H9 (cell line): ENCODE measurements at regions not wholly inside any gene's neighbourhood (a gene's known extent, or its start where the extent isn't known, plus 50 kb on each side); places are given as distances from the start of the nearest gene placed in this dataset.

ENCODE experiments used
- DNase-seq: peaks from one replicate; pipeline ENCODE4 v3.0.0-alpha.2; 2017
- H2AFZ ChIP-seq: one replicate; pipeline ENCODE4 v1.6.1; 2013; ENCODE audit warnings: mild to moderate bottlenecking, low read length, control low read depth, moderate library complexity
- H2AK5ac ChIP-seq: 2 replicates; pipeline ENCODE4 v1.6.1; 2013; ENCODE audit warnings: low read length, control low read depth, mixed read lengths; ENCODE audit not compliant: insufficient read length
- H2BK120ac ChIP-seq: one replicate; pipeline ENCODE4 v1.6.1; 2013; ENCODE audit warnings: low read depth, mild to moderate bottlenecking, low read length, control low read depth, inconsistent platforms; ENCODE audit not compliant: poor library complexity, severe bottlenecking
- H2BK12ac ChIP-seq: 2 replicates; pipeline ENCODE4 v1.6.1; 2013; ENCODE audit warnings: low read length, control low read depth, mixed read lengths, low read depth; ENCODE audit not compliant: insufficient read length
- H2BK15ac ChIP-seq: 2 replicates; pipeline ENCODE4 v1.6.1; 2013; ENCODE audit warnings: low read depth, low read length, control low read depth
- H2BK20ac ChIP-seq: one replicate; pipeline ENCODE4 v1.6.1; 2013; ENCODE audit warnings: low read depth, mild to moderate bottlenecking, low read length, control low read depth, inconsistent platforms; ENCODE audit not compliant: poor library complexity, severe bottlenecking
- H2BK5ac ChIP-seq: 2 replicates; pipeline ENCODE4 v1.6.1; 2013; ENCODE audit warnings: low read length, control low read depth, mixed read lengths; ENCODE audit not compliant: insufficient read length
- H3K14ac ChIP-seq: 2 replicates; pipeline ENCODE4 v1.6.1; 2013; ENCODE audit warnings: low read length, control low read depth; ENCODE audit not compliant: insufficient read depth
- H3K18ac ChIP-seq: 2 replicates; pipeline ENCODE4 v1.6.1; 2013; ENCODE audit warnings: low read depth, mild to moderate bottlenecking, mixed read lengths, low read length, control low read depth; ENCODE audit not compliant: insufficient read length
- H3K23ac ChIP-seq: 2 replicates; pipeline ENCODE4 v1.6.1; 2013; ENCODE audit warnings: low read length, control low read depth, mixed read lengths, low read depth; ENCODE audit not compliant: insufficient read length
- H3K23me2 ChIP-seq: 2 replicates; pipeline ENCODE4 v1.6.1; 2013; ENCODE audit warnings: low read depth, mild to moderate bottlenecking, mixed read lengths, low read length, control low read depth; ENCODE audit not compliant: insufficient read length, poor library complexity, severe bottlenecking
- H3K27ac ChIP-seq: 2 replicates; pipeline ENCODE4 v1.5.1; 2013; ENCODE audit warnings: low read length, control low read depth, mixed read lengths, low read depth; ENCODE audit not compliant: insufficient read length
- H3K27me3 ChIP-seq: 2 replicates; pipeline ENCODE4 v1.6.1; 2013; ENCODE audit warnings: low read length, control low read depth, inconsistent platforms; ENCODE audit not compliant: insufficient read depth
- H3K4ac ChIP-seq: 2 replicates; pipeline ENCODE4 v1.6.1; 2013; ENCODE audit warnings: low read depth, mild to moderate bottlenecking, control low read depth, inconsistent platforms, low read length, moderate library complexity
- H3K4me1 ChIP-seq: 2 replicates; pipeline ENCODE4 v1.6.1; 2013; ENCODE audit warnings: low read length, control low read depth, inconsistent platforms; ENCODE audit not compliant: insufficient read depth
- H3K4me2 ChIP-seq: 2 replicates; pipeline ENCODE4 v1.6.1; 2013; ENCODE audit warnings: low read length, control low read depth, mixed read lengths; ENCODE audit not compliant: insufficient read length, insufficient read depth
- H3K56ac ChIP-seq: 2 replicates; pipeline ENCODE4 v1.6.1; 2013; ENCODE audit warnings: low read depth, mild to moderate bottlenecking, mixed read lengths, low read length, control low read depth; ENCODE audit not compliant: insufficient read length
- H3K79me1 ChIP-seq: 2 replicates; pipeline ENCODE4 v1.6.1; 2013; ENCODE audit warnings: low read depth, mild to moderate bottlenecking, moderate library complexity, low read length, control low read depth, inconsistent platforms; ENCODE audit not compliant: insufficient read depth, poor library complexity, severe bottlenecking
- H3K79me2 ChIP-seq: 2 replicates; pipeline ENCODE4 v1.6.1; 2013; ENCODE audit warnings: low read length, control low read depth, inconsistent platforms; ENCODE audit not compliant: insufficient read depth
- H3K9ac ChIP-seq: 2 replicates; pipeline ENCODE4 v1.6.1; 2013; ENCODE audit warnings: low read length, control low read depth, mixed read lengths; ENCODE audit not compliant: insufficient read length; ENCODE audit errors: extremely low read depth
- H3K9me3 ChIP-seq: one replicate; pipeline ENCODE4 v1.6.1; 2013; ENCODE audit warnings: low read depth, low read length, inconsistent platforms; ENCODE audit not compliant: control insufficient read depth
- H3T11ph ChIP-seq: one replicate; pipeline ENCODE4 v1.6.1; 2013; ENCODE audit warnings: mild to moderate bottlenecking, low read length, control low read depth, inconsistent platforms
- H4K20me1 ChIP-seq: one replicate; pipeline ENCODE4 v1.6.1; 2013; ENCODE audit not compliant: control insufficient read depth, insufficient read length, insufficient read depth
- H4K5ac ChIP-seq: 2 replicates; pipeline ENCODE4 v1.6.1; 2013; ENCODE audit warnings: low read depth, mild to moderate bottlenecking, mixed read lengths, low read length, control low read depth; ENCODE audit not compliant: insufficient read length
- H4K8ac ChIP-seq: replicated peaks from 2 replicates; pipeline ENCODE4 v1.6.1; 2013; ENCODE audit warnings: low read length, control low read depth, mixed read lengths, low read depth; ENCODE audit not compliant: insufficient read length
- H4K91ac ChIP-seq: 2 replicates; pipeline ENCODE4 v1.6.1; 2013; ENCODE audit warnings: low read depth, mild to moderate bottlenecking, moderate library complexity, mixed read lengths, low read length, control low read depth; ENCODE audit not compliant: insufficient read length
- H3K27ac Mint-ChIP-seq, 3 experiments: 2 replicates in 2 of 3; 3 replicates in 1 of 3; pipeline ENCODE4 v1.8.0; 2020 to 2021; ENCODE audit warnings: mixed read lengths in 3 of 3, mild to moderate bottlenecking in 1 of 3, moderate library complexity in 1 of 3
- H3K27me3 Mint-ChIP-seq: 2 replicates; pipeline ENCODE4 v1.8.0; 2021; ENCODE audit warnings: low read depth, mild to moderate bottlenecking, moderate library complexity, mixed read lengths
- H3K36me3 Mint-ChIP-seq, 3 experiments: 2 replicates in 2 of 3; 3 replicates in 1 of 3; pipeline ENCODE4 v1.8.0; 2020 to 2021; ENCODE audit warnings: low read depth in 3 of 3, mixed read lengths in 3 of 3; ENCODE audit not compliant: insufficient read depth in 1 of 3
- H3K4me1 Mint-ChIP-seq, 2 experiments: 2 replicates each; pipeline ENCODE4 v1.8.0; 2020; ENCODE audit warnings: mixed read lengths in 2 of 2
- H3K4me3 Mint-ChIP-seq, 2 experiments: 2 replicates in 1 of 2; 3 replicates in 1 of 2; pipeline ENCODE4 v1.8.0; 2020 to 2021; ENCODE audit warnings: mild to moderate bottlenecking in 2 of 2, mixed read lengths in 2 of 2, moderate library complexity in 1 of 2
- H3K9me3 Mint-ChIP-seq, 2 experiments: 2 replicates in 1 of 2; 3 replicates in 1 of 2; pipeline ENCODE4 v1.8.0; 2020; ENCODE audit warnings: mild to moderate bottlenecking in 2 of 2, mixed read lengths in 2 of 2, moderate library complexity in 1 of 2
- CTCF ChIP-seq: fragments of 200-600 bp; sonication (generic); conservative IDR thresholded peaks from 3 replicates; pipeline ENCODE4 v1.8.0; 2021; ENCODE audit warnings: antibody characterized with exemption, mild to moderate bottlenecking
- WGBS: extraction: QIAGEN DNeasy Blood & Tissue Kit; methylation state at CpG from one replicate; pipeline ENCODE4 v1.1.7; 2013; ENCODE audit warnings: missing lambda C conversion rate, low lambda C conversion rate, mixed read lengths; ENCODE audit not compliant: insufficient read length; ENCODE audit errors: extremely low coverage; 5-methylcytosine and 5-hydroxymethylcytosine counted together

- Histone ChIP-seq H3K4me1 (no peaks in the 10 kb centered on the region), H2BK120ac (no peak overlapping the region), H2BK12ac (no peak overlapping the region), H4K20me1 (no peaks in the 10 kb centered on the region), H4K91ac (no peak overlapping the region), H3K9ac (no peak overlapping the region), H3T11ph (no peak overlapping the region), H4K8ac (no peak overlapping the region), H2AK5ac (no peak overlapping the region), H3K14ac (no peak overlapping the region), H2AFZ (no peak overlapping the region), H3K56ac (no peak overlapping the region), H3K23me2 (no peaks in the 10 kb centered on the region), H3K79me1 (no peaks in the 10 kb centered on the region), H4K5ac (no peak overlapping the region), H3K23ac (no peak overlapping the region), H3K4ac (no peak overlapping the region), H3K27me3 (no peaks in the 10 kb centered on the region), H3K18ac (no peak overlapping the region), H2BK20ac (no peak overlapping the region), H3K9me3 (no peaks in the 10 kb centered on the region), H3K4me2 (no peak overlapping the region), H2BK5ac (no peak overlapping the region), H2BK15ac (no peak overlapping the region), H3K27ac (no peak overlapping the region), H3K79me2 (no peaks in the 10 kb centered on the region)
- no peak for TF ChIP-seq CTCF
- no peak for DNase-seq
- no peaks in the 10 kb centered on the region; the same call in 1 of the 2 replicates for H3K27me3 Mint-ChIP-seq
- no peak overlapping the region for H3K27ac Mint-ChIP-seq
- WGBS: no CpG with 5 or more reads among the region's 2 CpGs
- H3K4me3 Mint-ChIP-seq: no peak overlapping the region
- peaks cover 7 to 11% of the 10 kb centered on the region in 2 experiments for H3K9me3 Mint-ChIP-seq
- 0 out of 4 replicates have a peak, but pooled peaks cover 0 to 6% of the 10 kb centered on the region in 2 experiments for H3K4me1 Mint-ChIP-seq
- H3K36me3 Mint-ChIP-seq: peaks cover 0 to 7% (median 3%) of the 10 kb centered on the region in 3 experiments; a peak in 4 of 7 replicates
Measured at GRCh38 chr20:20950620-20951019, 155.5 kb downstream of the LINC00237 start.
